ENCODE measurements at regions not wholly inside any gene's neighbourhood (a gene's known extent, or its start where the extent isn't known, plus 50 kb on each side); places are given as distances from the start of the nearest gene placed in this dataset.
A peak's percentile ranks its signal among the peaks of the same experiment; 100 is the strongest.

DNA sequence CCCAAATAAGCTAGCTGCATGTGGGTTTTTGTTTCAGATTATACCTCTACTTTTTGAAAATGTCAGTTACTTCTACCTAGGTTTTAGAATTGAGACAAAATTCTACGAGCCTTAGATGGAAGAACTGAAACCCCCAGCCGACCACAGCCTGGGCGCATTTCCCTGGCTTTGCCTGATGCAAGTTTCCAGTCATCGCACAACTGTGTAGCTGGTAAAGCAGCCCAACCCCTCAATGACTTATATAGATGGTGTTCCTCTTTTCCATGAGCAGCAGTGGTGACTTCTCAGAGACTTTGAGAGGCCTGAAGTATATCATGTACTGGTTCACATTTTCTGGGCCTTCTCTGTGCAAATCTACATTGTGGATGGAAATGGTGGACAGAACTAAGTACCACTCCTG lies 515.4 kb upstream of the RAB6C start:
- DNase-seq (ENCODE audit: low spot score) = peak; percentile 70

DNA sequence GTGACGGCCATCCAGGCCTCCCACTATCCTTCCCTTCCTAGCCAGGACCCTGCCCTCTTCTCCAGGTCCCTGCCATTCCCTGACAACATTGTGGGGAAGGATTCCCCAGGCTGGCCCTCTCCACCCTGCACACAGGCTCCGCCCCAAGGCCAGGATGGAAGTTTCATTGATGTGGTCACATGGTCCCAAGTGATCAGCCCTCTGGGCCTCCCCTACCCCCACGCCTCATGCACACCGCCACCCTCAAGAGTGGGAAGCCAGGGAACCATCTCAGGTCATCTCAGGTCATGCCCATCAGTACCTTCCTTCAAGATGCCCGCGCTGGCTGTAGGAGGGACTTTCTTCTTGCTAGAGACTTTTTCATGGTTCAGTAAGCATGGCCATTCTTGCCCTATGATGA lies 514.8 kb upstream of the RAB6C start:
- DNase-seq (ENCODE audit: low spot score) = no peak

DNA sequence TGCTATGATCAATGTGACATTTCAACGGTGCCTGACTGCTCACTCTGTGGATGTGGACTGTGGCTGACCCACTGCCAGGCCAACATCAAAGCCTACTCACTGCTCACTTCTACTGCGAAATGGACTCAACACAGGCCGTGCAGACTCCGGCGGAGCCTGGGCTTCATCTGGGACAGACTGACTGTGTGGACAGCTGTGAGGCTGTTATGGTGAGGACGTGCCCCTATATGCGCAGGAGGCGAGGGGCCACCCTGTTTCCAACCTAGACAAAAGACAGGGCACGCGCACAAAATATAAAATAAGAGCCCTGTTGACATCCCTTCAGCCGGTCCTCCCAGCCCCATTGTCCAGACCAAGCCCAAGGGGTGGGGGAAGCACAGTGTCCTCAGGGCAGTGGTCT lies 514.4 kb upstream of the RAB6C start:
- DNase-seq (ENCODE audit: low spot score) = no peak

DNA sequence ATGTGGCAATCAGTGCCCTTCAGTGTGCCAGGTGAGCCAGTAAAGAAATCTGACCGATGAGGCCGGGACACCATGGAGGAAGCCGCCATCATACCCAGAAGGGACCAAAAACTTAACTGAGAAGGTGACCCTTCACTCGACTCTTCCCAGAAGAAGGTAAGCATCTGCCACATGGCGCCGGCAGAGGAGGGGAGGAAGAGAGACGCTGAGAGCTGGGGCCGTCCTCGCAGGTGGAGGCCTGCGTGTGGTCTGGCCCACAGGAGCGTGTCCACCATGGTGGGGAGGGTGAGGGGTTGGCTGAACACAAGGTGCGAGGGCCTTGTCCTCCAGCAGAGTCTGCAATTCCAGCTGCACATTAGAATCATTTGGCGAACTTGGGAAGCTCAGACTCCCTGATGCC lies 513.1 kb upstream of the RAB6C start:
- DNase-seq (ENCODE audit: low spot score) = no peak

DNA sequence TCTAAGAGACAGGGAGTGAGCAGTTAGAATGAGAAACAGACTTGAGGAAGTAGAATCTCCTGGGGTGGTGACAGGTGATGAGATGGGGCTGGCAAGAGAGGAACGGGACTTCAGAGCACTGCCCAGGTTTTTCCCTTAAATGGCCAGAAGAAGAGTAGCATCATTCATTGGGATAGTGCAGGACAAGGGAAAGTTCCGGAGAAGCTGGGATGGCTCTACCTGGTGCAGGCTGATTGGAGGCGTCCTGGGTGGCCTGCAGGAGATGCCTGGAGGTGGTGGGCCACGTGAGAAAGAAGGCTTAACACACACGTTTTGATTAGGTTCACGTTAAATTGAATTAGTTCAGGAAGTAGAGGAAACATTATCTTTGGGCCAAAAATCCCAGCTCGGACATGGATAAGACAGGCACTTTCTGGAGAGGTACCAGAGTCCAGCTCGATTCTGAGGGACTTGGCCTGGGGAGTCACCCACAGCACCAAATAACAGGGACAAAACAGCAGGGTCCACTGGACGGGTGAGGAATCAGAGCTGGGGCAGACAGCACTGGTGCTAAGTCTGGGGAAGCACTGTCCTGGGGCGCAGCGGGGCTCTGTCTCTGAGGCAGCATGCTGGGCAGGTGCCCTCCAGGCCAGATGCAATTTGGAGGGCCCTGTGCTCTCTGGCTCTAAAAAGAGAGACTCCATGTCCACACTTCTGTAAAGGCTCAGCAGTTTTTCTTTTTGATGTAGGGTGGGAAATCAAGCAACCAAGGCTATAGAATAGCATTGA lies 512.3 kb upstream of the RAB6C start:
- DNase-seq (ENCODE audit: low spot score) = no peak

DNA sequence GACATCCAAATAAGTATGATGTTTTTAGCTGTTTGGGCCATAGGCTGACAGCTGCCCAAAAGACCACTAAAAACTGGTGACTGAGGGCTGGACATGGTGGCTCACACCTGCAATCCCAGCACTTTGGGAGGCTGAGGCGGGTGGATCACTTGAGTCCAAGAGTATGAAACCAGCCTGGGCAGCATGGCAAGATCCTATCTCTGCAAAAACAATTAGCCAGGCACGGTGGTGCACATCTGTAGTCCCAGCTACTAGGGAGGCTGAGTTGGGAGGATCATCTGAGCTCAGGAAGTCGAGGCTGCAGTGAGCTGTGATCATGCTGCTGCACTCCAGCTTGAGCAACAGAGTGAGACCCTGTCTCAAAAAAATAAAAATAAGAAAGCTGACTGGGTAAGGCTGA lies 511.5 kb upstream of the RAB6C start:
- no peak for DNase-seq (ENCODE audit: low spot score)

DNA sequence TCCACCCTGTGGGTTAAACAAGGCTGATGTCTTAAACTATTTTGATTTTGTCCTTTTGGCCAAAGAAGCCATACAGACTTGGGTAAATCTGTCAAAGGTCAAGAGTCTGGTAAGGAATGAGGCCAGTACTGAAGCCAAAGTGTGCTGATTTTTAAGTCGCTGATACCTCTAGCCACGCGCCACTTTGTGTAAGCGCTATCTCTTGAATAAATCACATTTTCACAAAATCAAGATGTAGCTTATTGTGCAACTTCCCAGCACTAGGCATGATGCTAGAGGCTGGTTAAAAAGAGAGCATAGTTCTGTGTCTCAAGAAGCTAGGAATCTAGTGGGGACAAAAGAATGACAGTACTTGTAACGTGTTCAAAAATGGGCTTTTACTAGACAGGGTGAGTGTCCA lies 510.6 kb upstream of the RAB6C start:
- no peak for DNase-seq (ENCODE audit: low spot score)

DNA sequence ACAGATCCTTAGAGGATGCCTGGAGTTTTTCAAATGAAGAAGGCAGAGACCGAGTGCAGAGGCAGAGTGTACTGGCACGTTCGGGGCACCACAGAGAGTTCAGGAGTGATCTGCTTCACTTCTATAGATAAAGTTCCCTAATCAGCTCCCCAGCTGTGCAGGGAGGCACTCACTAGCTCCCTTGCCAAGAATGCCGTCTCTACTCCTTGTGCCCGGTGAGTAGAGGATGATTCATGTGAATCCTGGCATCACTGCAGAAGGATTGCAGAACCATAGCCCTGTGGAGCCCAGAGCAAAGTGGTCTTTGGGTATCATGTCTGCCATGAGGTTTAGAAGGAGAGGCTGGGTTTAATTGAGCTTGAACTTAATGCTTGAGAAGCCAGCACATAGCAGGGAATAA lies 510.1 kb upstream of the RAB6C start:
- DNase-seq (ENCODE audit: low spot score) = no peak

DNA sequence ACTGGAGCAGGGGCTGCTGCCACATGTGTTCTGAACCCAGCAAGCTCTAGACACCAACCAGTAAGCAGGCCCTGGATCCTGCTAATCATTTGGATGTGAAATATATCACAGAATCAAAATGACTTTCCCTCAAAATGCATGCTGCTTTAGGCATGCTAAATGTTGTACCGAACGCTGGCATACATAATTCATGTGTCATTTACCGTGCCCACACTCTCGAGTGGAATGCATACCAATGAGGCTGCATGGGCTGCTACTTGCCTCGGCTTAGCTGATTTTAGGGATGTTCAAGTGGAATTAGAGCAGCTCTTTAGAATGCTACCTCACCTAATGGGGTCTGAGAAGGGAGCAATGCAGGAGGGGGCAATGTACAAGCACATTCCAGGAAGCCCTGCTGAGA lies 509.6 kb upstream of the RAB6C start:
- no peak for DNase-seq (ENCODE audit: low spot score)

DNA sequence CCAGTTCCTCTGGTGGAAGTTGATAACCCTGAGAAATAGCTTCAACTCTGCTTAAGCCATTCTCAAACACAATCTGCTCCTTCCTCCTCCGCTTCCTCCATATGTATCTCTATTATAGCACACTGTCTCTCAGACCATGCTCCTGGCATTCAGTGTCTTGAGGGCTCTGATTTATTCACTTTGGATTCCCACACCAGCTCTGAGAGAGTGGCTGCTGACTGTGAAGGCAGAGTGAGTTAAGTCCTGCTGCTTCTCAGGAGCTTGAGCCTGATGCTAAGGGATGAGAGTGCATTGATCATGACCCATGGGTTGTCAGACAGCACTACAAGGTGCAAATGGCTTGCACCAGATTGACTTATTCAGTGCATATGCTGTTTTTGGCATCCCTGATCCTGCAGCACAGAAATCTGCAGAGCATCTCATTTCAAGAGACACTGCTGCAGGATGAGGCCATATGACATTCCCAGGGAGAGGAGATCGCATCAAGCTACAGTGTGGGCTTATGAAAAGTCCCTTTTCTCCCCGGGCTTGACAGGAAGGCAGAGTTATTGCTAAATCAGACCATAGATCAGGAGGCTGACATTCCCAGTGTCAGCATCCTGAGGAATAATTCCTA lies 500.5 kb upstream of the RAB6C start:
- DNase-seq (ENCODE audit: low spot score) = peak; percentile 35

DNA sequence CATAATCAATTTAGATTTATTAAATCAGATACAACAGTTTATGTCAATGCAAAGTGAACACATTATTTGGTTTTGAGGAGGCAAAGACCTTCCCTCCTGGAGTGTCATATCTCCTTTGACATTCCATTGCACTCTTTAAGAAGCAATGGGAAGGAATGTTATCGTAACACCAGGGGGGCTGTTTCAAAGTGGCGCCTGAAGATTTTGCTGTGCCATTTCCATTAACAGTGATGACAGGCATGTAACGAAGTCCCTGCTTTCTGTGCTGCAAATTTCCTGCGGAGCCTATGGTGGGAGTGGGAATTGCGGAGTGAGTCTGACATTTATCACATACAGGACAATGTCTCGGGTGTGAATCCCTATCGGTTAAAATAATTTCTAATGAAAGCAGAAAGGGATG lies 499.6 kb upstream of the RAB6C start:
- DNase-seq (ENCODE audit: low spot score) = no peak

DNA sequence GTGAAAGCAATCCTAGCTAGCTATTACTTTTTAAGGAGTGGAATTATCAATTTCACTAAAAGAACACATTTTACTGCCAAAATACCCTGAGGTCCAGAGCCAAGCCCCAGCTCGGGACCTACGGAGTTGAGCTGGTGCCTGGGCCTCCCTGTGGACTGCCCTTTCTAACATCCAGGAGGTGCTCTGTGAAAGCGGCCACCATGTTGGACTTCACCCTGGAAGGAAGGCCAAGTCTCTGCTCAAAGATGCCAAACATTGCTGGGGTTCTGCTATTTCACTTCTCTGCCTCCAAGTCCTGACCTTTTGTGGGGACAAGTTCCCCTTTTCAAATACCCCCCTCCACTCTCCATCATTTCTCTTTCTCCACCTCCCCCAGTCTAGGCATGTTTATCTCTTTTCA lies 498.7 kb upstream of the RAB6C start:
- peak; percentile 24 for DNase-seq (ENCODE audit: low spot score)

DNA sequence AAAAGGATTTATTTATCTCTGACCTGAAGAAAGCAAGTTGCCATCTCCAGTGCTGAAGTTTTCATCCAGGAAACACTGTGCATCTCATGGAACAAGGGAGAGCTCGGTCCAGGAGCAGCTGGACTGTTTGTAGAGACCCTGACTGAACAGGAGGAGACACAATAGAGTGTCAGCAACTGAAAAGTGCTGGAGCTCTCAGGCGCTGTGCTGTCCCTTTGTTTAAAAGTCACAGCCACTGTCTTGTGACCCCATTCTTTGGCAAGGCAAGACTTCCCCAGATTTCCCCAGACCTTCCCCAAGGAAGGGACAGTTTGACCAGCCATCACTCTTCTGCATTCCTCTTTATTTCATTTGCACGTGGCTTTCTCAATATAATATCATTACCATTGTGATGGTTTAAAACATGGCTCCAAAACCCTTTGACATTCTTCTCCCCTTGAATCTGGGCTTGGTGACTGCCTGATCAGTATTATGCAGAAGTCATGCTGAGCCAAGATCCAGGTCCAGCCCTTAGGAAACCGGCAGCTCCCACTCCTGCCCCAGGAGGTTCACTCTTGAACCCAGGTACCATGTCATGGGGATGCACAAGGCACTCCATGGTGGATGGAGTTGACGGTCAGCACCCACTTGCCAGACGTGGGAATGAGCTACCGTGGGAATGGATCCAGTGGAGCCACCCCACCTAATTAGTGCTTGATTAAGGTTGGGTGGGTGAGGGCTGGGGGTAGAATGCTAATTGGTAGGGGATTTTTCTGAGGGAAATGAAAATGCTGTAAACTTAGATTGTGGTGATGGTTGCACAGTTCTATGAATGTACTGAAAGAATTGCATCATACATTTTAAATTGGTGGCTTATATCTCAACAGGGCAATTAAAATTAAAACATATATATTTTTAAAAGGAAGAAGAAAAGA lies 497.9 kb upstream of the RAB6C start:
- no peak for DNase-seq (ENCODE audit: low spot score)

DNA sequence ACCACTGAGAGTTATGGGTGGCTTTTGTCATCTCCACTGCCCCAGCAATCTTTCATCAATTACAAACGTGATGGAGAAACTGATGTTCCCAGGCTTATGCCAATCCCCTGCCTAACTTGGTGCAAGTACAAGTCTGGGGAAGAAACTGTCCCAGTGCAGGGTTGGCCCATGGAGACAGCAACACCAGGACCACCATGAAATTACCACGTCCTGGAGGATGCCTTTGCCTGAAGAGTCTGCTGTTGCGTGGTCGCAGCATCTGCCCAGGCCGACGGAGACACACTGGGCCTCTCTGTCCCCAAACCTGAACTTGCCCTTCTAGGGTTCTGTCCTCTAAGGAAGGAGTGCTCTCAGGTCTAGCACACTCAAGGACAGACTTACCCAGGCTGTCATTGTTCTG lies 496.8 kb upstream of the RAB6C start:
- DNase-seq (ENCODE audit: low spot score) = no peak

DNA sequence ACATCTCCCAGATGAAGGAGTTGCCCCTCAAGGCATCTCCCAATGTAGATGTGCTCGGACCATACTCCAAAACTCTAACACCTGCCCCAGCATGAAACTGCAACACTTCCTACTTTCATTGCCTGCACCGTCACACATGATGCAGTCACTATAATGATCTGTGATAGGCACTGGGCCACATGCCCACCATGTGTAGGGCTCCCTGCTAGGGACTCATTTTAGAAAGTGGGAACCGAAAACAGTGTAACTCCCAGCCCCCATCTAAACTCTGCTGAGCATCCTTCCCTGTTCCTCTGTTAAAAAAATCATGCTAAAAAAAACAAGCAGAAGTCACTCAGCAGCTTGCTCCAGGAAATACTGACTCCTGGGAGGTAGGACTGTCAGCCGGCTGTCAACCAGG lies 496.1 kb upstream of the RAB6C start:
- peak; percentile 77 for DNase-seq (ENCODE audit: low spot score)

DNA sequence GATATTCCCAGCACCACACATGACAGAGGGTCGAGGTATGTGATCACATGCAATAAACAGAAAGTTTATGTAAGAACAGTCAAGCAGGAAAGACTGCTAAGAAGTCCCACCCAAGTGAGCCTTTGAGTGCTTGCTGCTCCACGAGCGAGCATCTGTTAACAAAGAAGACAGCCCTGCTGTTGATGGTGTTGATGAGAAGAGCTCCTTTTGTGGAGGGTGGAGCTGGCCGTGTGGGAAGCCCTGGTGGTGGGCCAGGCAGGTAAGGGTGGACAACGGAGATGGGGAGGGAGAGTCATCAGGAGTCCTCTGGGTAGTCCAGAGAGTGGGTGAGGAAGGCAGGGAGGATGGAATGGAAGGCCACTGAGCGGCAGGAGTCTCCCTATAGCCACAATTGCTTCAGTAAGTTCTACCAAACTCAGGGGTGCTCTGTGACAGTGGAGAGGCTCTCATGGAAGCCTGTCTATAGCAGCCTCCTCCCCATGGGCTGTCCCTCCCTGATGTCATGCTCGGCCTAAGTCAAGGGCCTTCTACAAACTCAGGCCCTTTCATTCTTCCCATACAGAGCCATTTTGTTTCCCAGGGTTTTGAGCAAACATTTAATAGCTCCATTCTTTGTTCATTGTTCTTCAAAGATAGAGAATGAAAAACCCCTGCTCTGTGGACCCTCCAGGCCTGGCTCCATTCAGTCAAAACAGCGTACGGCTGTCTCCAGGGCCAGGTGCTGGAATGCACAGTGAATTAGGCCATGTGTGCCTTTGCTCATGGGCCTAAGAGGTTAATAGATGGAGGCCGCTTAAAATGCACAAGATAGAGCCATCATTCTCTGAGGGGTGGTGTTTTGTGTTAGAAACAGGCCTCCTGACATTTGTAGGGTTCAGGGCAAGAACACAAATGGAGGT lies 494.2 kb upstream of the RAB6C start:
- DNase-seq (ENCODE audit: low spot score) = no peak

DNA sequence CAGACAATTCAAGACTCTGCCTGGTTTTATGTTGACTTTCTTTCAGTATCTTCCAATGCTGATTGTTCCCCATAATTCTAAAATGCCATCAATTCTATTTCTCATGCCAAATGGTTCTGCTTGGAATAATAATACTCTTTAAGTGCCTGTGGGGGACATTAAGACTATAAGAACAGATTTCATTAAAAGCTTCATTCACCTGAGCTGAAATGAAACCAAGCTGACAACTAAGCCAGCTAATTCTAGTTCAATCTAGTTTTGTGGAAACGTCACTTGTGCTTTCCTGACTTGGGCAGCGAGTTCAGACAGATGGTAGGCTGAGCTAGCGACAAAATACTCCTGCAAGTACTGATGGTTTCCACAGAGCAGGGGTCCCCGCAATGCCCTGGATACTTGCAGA lies 491.1 kb upstream of the RAB6C start:
- no peak for DNase-seq (ENCODE audit: low spot score)

DNA sequence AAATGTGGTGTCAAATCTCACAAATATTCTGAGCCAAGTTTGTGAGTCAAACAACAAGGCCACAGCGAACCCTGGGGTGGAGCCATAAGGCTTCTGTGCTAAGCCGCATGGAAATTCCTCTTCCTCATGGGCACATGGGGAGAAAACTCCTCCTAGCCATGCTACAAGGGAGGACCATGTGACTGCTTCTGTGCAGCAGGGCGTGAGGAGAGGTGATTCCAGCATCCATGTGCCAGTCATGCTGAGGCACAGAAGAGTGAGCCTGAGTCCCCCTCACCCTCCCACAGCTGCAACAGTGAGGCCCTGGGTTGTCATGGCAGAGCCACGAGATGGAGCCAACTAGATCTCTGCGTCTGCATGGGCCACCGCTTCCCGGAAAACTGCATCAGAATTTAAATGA lies 488.8 kb upstream of the RAB6C start:
- no peak for DNase-seq (ENCODE audit: low spot score)

DNA sequence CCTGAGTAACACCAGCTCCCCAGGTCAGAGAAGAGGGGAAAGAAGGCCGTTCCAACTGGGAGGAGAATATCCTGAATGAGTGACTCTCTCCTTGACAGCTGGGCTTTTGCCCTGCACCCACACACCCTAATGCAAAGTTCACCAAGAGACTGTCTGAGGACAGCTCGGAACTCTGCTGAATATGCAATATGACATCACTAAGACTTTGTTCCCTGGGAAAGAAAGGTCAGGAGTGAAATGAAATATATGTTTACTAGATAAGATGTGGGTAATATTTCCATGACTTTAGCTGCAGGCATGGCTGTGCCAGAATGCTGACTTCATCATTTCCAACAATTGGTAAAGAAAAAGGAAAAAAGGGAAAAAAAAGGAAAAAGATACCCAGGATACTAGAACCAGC lies 488.2 kb upstream of the RAB6C start:
- no peak for DNase-seq (ENCODE audit: low spot score)

DNA sequence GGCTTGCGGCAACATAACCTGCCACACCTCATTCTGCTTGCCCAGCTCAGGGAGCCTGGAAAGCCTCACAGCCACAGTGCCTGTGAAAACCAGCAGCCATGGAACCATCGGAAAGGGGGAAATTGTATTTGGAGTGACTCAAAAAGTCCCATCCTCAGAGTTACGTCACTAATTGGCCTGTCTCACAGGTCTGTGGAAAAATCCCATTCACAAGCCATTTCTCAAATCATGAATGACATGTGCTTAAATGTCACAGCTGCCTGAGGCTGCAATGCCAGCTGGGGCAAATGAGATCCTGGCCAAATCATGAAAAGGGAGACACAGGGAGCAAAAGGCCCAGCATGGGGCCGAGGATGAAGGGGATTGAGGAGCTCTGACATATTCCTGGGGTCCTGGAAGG lies 486.9 kb upstream of the RAB6C start:
- no peak for DNase-seq (ENCODE audit: low spot score)

DNA sequence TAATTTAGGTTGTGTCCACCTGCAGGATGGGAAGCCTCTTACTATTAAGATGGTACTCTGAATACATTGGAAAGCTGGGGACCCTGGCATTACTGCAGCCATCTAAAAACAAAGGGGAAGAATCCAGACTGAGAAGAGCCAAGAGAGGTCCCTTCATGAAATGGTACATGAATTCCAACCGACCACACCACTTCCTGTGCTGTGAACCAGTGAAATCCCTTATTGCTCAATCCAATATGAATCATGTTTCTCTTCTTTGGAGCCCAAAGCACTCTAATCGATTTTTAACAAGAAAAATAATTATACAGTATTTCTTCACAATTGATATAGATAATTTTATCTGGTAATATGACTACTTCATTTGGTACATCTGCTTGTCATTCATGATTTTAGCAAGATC lies 479.7 kb upstream of the RAB6C start:
- DNase-seq (ENCODE audit: low spot score) = no peak

DNA sequence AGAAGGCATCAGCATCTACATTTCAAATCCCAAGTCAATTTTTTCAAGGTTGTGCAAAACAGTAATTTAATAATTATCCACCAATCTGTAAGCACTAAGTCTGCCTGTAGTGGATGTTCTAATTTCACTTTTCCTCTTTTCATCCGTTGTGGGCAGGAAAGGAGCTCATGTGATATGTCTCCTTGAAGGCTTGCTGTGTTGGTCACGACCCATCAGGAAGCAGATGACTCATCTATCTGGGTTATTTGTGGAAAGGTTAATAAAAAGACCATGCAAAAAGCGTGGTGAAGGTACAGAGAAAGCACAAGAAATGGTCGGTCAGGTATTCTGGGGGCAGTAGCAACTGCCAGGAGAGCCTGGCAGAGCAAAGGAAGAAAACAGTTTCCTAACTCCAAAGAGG lies 476.7 kb upstream of the RAB6C start:
- no peak for DNase-seq (ENCODE audit: low spot score)
